GM20000 (cell line): ENCODE measurements at regions not wholly inside any gene's neighbourhood (a gene's known extent, or its start where the extent isn't known, plus 50 kb on each side); places are given as distances from the start of the nearest gene placed in this dataset.

Experiments used
- DNase-seq: peaks from one replicate; pipeline ENCODE4 v3.0.0; 2012; ENCODE audit warnings: low spot score
- CTCF ChIP-seq: IDR thresholded peaks from 2 replicates; pipeline ENCODE4 v1.5.1; 2012; ENCODE audit warnings: mild to moderate bottlenecking, control low read depth; ENCODE audit errors: extremely low read depth, missing control alignments

GRCh38 chr10:123478116-123478515 lies 188.0 kb upstream of the GPR26 start:
- DNase-seq: no peak
- TF ChIP-seq CTCF: no peak

- TF ChIP-seq CTCF: no peak
- DNase-seq: no peak
Measured at GRCh38 chr10:123479640-123480039, 186.5 kb upstream of the GPR26 start.

GRCh38 chr10:123480344-123480743 lies 185.8 kb upstream of the GPR26 start:
- DNase-seq: no peak
- no peak for TF ChIP-seq CTCF

GRCh38 chr10:123480845-123481244 lies 185.3 kb upstream of the GPR26 start:
- no peak for DNase-seq
- no peak for TF ChIP-seq CTCF

- no peak for DNase-seq
- TF ChIP-seq CTCF: no peak
Measured at GRCh38 chr10:123484722-123485121, 181.4 kb upstream of the GPR26 start.

GRCh38 chr10:123485341-123485960 lies 180.7 kb upstream of the GPR26 start:
- no peak for DNase-seq
- TF ChIP-seq CTCF: no peak

GRCh38 chr10:123488436-123488835 lies 177.7 kb upstream of the GPR26 start:
- no peak for DNase-seq
- TF ChIP-seq CTCF: no peak

- no peak for TF ChIP-seq CTCF
- no peak for DNase-seq
Measured at GRCh38 chr10:123491364-123491763, 174.8 kb upstream of the GPR26 start.
